Ishikawa (cell line): ENCODE measurements at regions not wholly inside any gene's neighbourhood (a gene's known extent, or its start where the extent isn't known, plus 50 kb on each side); places are given as distances from the start of the nearest gene placed in this dataset.

ENCODE experiments used
- CEBPB ChIP-seq: IDR thresholded peaks from 2 replicates; pipeline ENCODE4 v1.6.1; 2012
- CREB1 ChIP-seq: IDR thresholded peaks from 2 replicates; pipeline ENCODE4 v1.6.1; 2012; ENCODE audit warnings: low read depth
- EGR1 ChIP-seq: IDR thresholded peaks from 2 replicates; pipeline ENCODE4 v1.6.1; 2012
- EP300 ChIP-seq: IDR thresholded peaks from 2 replicates; pipeline ENCODE4 v1.6.1; 2012; ENCODE audit warnings: borderline replicate concordance
- FOXM1 ChIP-seq: IDR thresholded peaks from 2 replicates; pipeline ENCODE4 v1.6.1; 2012; ENCODE audit warnings: low read depth, borderline replicate concordance
- NFIC ChIP-seq: IDR thresholded peaks from 2 replicates; pipeline ENCODE4 v1.6.1; 2012
- RAD21 ChIP-seq: IDR thresholded peaks from 2 replicates; pipeline ENCODE4 v1.6.1; 2012; ENCODE audit warnings: low read depth
- TAF1 ChIP-seq: IDR thresholded peaks from 2 replicates; pipeline ENCODE4 v1.6.1; 2012; ENCODE audit warnings: low read depth, mild to moderate bottlenecking
- TCF12 ChIP-seq: IDR thresholded peaks from 2 replicates; pipeline ENCODE4 v1.6.1; 2012; ENCODE audit warnings: low read depth
- TEAD4 ChIP-seq: IDR thresholded peaks from 2 replicates; pipeline ENCODE4 v1.6.1; 2012
- YY1 ChIP-seq: IDR thresholded peaks from 2 replicates; pipeline ENCODE4 v1.6.1; 2012; ENCODE audit warnings: low read depth
- ZBTB7A ChIP-seq: IDR thresholded peaks from 2 replicates; pipeline ENCODE4 v1.6.1; 2012; ENCODE audit warnings: low read depth
- TF ChIP-seq, protein P1 (sequence below): IDR thresholded peaks from 2 replicates; pipeline ENCODE4 v1.6.1; 2012
- TF ChIP-seq, protein P2 (sequence below): IDR thresholded peaks from 2 replicates; pipeline ENCODE4 v1.6.1; 2012
- TF ChIP-seq, protein P3 (sequence below): IDR thresholded peaks from 2 replicates; pipeline ENCODE4 v1.6.1; 2012; ENCODE audit warnings: low read depth, mild to moderate bottlenecking

DNA sequence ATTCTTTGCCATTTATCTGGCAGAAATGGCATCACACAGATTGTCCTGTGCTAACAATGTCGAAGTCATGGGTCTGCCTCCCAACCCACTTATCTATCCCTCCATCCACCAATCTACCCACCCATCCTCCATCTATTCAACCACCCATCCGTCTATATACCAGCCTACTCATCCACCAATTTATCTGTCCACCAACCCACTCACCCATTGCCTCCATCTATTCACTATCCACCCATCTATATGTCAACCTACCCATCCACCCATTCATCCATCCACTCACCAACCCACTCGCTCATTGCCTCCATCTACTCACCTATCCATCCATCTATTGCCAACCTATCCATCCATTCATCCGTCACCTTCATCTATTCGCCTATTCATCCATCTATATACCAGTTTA is 521.2 kb downstream of the SHQ1 start:
- TF ChIP-seq NFIC = no peak
- no peak for TF ChIP-seq CEBPB
- no peak for TF ChIP-seq YY1
- no peak for TF ChIP-seq TCF12
- TF ChIP-seq ZBTB7A = no peak
- no peak for TF ChIP-seq EGR1
- no peak for TF ChIP-seq TAF1
- TF ChIP-seq RAD21 = no peak
- TF ChIP-seq TEAD4 = no peak

DNA sequence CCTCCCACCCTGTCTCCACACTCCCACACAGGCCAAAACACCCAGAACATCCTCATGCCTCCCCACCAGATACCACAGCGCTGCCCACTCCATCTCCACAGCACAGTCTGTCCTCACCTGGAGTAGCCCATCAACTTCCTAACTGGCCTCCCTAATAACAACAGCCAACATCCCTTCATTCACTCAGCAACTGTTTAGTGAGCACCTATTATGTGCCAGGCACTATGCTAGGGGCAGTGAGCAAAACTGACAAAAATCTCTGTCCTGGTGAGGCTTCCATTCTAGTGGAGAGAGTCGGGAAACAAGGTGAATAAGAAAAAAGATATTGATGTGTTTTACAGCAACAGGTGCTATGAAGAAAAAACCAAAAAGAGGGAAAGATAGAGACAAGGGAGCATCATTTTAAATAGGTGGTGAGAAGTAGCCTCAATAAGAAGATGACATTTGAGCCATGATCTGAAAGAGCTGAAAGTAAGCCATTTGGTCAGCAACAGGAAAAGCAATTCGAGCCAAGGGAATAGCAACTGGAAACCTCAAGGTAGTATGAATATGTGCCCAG is 523.9 kb downstream of the SHQ1 start:
- no peak for TF ChIP-seq NFIC
- TF ChIP-seq RAD21 = no peak
- TF ChIP-seq, protein P1, sequence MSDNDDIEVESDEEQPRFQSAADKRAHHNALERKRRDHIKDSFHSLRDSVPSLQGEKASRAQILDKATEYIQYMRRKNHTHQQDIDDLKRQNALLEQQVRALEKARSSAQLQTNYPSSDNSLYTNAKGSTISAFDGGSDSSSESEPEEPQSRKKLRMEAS = no peak
- no peak for TF ChIP-seq ZBTB7A
- no peak for TF ChIP-seq EGR1
- TF ChIP-seq FOXM1 = no peak
- TF ChIP-seq TCF12 = no peak
- TF ChIP-seq TAF1 = no peak
- TF ChIP-seq EP300 = no peak
- TF ChIP-seq, protein P2, sequence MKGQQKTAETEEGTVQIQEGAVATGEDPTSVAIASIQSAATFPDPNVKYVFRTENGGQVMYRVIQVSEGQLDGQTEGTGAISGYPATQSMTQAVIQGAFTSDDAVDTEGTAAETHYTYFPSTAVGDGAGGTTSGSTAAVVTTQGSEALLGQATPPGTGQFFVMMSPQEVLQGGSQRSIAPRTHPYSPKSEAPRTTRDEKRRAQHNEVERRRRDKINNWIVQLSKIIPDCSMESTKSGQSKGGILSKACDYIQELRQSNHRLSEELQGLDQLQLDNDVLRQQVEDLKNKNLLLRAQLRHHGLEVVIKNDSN = no peak
- TF ChIP-seq YY1 = no peak

DNA sequence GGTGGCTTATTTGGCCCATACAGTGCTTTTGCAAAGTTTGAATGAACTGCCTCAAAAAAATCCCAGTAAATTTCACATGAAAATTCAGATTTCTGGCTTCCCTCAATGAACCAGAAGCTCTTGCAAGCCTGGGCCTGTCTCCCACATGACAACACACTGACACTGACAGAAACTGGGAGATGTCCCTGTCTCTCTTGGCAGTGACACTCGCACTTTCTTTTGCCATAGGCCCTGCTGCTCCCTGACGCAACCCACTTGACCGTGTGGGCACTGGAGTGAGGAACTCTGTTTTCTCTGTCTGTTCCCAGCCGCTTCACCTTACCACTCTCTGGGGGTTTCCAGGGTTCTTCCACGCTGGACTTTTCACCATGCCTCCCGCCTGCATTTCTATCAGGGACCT is 524.5 kb downstream of the SHQ1 start:
- TF ChIP-seq, protein P1 = no peak
- no peak for TF ChIP-seq CEBPB
- TF ChIP-seq CREB1 = no peak

DNA sequence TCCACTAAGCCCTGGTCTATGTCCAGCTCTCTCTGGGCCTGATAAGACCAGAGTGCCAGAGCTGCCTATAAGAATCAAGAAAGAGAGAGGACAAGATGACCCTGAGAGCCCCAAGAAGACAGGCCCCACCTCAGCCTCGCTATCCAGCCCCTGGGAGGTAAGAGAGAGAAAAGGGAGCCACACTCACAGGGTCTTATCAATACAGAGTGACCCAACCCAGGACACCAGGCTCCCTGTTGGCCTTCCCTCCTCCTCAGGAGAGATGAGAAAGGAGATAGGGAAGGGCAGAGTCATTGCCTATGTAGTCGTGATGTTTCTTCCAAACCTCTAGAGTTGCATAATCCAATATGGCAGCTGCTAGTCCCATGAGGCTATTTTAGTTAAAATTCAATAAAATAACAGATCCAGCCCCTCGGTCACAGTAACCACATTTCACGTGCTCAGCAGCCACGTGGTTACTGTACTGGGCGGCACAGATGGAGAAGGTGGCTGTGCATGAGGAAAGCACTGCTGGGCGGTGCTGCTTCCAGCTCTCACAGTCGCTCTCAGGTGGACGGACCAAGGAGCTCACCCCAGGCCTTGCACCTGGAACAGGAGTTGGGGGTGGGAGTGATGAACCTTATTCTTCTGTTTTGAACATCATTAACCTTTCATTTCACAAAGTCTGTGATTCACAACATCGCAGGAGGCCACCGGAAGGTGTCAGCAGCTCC is 525.8 kb downstream of the SHQ1 start:
- no peak for TF ChIP-seq TAF1
- TF ChIP-seq NFIC = no peak
- no peak for TF ChIP-seq RAD21

DNA sequence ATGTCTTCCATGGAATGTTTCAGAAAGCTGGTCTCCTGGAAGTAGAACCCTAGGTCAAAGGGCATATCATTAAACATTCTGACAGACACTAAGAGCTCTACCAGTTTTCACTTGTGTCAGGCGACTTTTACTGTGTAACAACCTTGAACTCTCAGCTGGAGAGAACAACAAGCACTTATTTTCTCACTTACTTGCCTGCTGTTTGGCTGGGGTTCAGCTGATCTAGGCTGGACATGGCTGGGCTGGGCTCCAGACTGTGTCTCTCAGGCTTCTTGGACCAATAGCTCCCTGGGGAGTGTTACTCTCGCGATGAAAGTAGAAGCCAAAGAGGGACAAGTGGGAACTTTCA is 527.3 kb downstream of the SHQ1 start:
- TF ChIP-seq, protein P2 = no peak
- TF ChIP-seq FOXM1 (no peak), TCF12 (no peak), CEBPB (no peak), CREB1 (no peak), NFIC (no peak), RAD21 (no peak)

DNA sequence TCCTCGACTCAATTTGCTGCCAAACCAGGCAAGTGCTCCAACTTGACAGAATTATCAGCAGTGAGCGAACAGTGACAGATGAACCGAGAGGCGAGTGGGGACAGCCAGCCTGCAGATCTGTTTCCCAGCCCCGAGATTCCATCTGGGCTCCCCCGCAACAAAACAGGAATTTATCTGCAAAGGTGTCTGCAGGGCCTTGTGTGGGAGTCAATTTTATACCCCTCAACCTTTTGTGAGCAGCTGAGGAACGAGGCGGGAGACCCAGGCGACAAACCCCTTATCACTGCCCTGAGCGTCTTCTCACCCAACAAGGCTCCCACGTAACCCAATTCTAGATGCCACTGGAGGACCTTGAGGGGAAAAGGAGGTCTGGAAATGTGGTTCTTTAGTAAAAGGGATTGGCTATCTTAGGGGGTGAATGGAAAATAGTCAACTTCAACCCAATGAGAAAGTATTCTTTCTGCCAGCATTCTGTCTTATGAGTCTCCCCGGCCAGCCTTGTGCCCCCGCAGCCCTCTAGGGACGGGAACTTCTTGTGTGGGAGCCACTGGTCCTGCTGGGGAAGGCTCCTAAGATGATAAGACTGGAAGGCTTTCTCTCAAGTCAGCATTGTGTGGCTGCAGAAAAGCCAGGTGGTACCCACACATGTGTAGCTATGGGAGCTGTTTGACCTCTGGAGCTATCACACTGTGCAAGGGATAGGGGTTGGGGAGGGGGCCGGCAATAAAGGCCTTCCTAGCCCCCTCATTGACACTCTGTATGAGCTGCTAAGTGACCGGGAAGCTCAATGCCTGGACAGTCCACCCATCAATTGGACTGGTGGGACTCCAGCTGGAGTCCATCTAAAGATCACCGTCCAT is 527.9 kb downstream of the SHQ1 start:
- TF ChIP-seq CEBPB (no peak), TAF1 (no peak), EGR1 (no peak), NFIC (no peak), RAD21 (no peak), ZBTB7A (no peak), TCF12 (no peak), EP300 (no peak), FOXM1 (no peak), CREB1 (no peak), TEAD4 (no peak), YY1 (no peak)
- TF ChIP-seq, protein P2 = no peak
- TF ChIP-seq, protein P1 = no peak
- TF ChIP-seq, protein P3, sequence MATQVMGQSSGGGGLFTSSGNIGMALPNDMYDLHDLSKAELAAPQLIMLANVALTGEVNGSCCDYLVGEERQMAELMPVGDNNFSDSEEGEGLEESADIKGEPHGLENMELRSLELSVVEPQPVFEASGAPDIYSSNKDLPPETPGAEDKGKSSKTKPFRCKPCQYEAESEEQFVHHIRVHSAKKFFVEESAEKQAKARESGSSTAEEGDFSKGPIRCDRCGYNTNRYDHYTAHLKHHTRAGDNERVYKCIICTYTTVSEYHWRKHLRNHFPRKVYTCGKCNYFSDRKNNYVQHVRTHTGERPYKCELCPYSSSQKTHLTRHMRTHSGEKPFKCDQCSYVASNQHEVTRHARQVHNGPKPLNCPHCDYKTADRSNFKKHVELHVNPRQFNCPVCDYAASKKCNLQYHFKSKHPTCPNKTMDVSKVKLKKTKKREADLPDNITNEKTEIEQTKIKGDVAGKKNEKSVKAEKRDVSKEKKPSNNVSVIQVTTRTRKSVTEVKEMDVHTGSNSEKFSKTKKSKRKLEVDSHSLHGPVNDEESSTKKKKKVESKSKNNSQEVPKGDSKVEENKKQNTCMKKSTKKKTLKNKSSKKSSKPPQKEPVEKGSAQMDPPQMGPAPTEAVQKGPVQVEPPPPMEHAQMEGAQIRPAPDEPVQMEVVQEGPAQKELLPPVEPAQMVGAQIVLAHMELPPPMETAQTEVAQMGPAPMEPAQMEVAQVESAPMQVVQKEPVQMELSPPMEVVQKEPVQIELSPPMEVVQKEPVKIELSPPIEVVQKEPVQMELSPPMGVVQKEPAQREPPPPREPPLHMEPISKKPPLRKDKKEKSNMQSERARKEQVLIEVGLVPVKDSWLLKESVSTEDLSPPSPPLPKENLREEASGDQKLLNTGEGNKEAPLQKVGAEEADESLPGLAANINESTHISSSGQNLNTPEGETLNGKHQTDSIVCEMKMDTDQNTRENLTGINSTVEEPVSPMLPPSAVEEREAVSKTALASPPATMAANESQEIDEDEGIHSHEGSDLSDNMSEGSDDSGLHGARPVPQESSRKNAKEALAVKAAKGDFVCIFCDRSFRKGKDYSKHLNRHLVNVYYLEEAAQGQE = no peak
